Endothelial cell of umbilical vein (primary cell): ENCODE measurements at regions not wholly inside any gene's neighbourhood (a gene's known extent, or its start where the extent isn't known, plus 50 kb on each side); places are given as distances from the start of the nearest gene placed in this dataset.

Source experiments
- BruUV-seq: library from RNA; stranded (reverse); fragments of 400-500 nt; replicated peaks from 2 replicates; lab custom pipeline; 2021; lab: Mats Ljungman, UMichigan
- CTCF ChIA-PET: fragments of 300-600, 350-600 bp; sonication (Branson Sonifier 250); formaldehyde crosslinking; loops from one replicate; lab custom pipeline; 2021; ENCODE audit warnings: antibody characterized with exemption, inconsistent platforms; lab: Charles Lee
- POLR2A ChIA-PET: fragments of 300-600, 350-600 bp; sonication (Branson Sonifier 250); formaldehyde crosslinking; loops from one replicate; lab custom pipeline; 2021; ENCODE audit warnings: antibody characterized with exemption, inconsistent platforms; lab: Charles Lee
- DNase-seq: peaks from one replicate; pipeline ENCODE4 v3.0.0-alpha.2; 2011; ENCODE audit warnings: low read depth, low spot score
- FAIRE-seq: peaks from 2 replicates; lab custom pipeline; 2011; peaks lifted over from hg19 to GRCh38; lab: Jason Lieb, UNC
- H2AFZ ChIP-seq: 2 replicates; pipeline ENCODE4 v1.6.0; 2012; ENCODE audit warnings: low read depth, low read length, control low read depth, inconsistent platforms
- H3K27ac ChIP-seq: 2 replicates; pipeline ENCODE4 v1.5.1; 2011; ENCODE audit warnings: low read depth, mild to moderate bottlenecking, control low read depth, low read length, moderate library complexity; ENCODE audit not compliant: insufficient read depth
- H3K27me3 ChIP-seq, 2 experiments: 2 replicates each; pipeline versions ENCODE4 v1.6.0 to v1.6.1; 2011; ENCODE audit warnings: low read length in 2 of 2, mixed read lengths in 1 of 2; ENCODE audit not compliant: control insufficient read depth in 2 of 2, insufficient read depth in 2 of 2
- H3K36me3 ChIP-seq, 2 experiments: 2 replicates in 1 of 2; 3 replicates in 1 of 2; pipeline ENCODE4 v1.5.1; 2011; ENCODE audit warnings: low read length in 2 of 2, mild to moderate bottlenecking in 1 of 2, moderate library complexity in 1 of 2; ENCODE audit not compliant: control insufficient read depth in 2 of 2, insufficient read depth in 2 of 2; ENCODE audit errors: extremely low read depth in 1 of 2
- H3K4me1 ChIP-seq: 3 replicates; pipeline ENCODE4 v1.5.1; 2011; ENCODE audit warnings: mild to moderate bottlenecking, low read length; ENCODE audit not compliant: control insufficient read depth, insufficient read depth; ENCODE audit errors: extremely low read depth
- H3K4me2 ChIP-seq: 2 replicates; pipeline ENCODE4 v1.6.1; 2011; ENCODE audit warnings: low read length, control low read depth, mixed read lengths; ENCODE audit not compliant: insufficient read depth
- H3K4me3 ChIP-seq, 3 experiments: fragments of 200-600 bp in 1 of 3; sonication (generic), shearing (Covaris generic) in 1 of 3; replicated peaks in 1 of 3; 2 replicates each; pipeline ENCODE4 v1.5.1; 2011 to 2016; ENCODE audit warnings: control low read depth in 3 of 3, low read length in 3 of 3, mild to moderate bottlenecking in 2 of 3, inconsistent platforms in 1 of 3, low read depth in 1 of 3, moderate library complexity in 1 of 3; ENCODE audit not compliant: insufficient read depth in 1 of 3
- H3K79me2 ChIP-seq: 2 replicates; pipeline ENCODE4 v1.6.0; 2012; ENCODE audit warnings: low read length, inconsistent platforms; ENCODE audit not compliant: control insufficient read depth, insufficient read depth
- H3K9ac ChIP-seq: replicated peaks from 2 replicates; pipeline ENCODE3; 2011; ENCODE audit warnings: low read length, control low read depth; ENCODE audit not compliant: insufficient read depth; ENCODE audit errors: extremely low read depth
- H3K9me1 ChIP-seq: replicated peaks from 3 replicates; pipeline ENCODE4 v1.6.0; 2011; ENCODE audit warnings: mild to moderate bottlenecking, low read length; ENCODE audit not compliant: control insufficient read depth, insufficient read depth; ENCODE audit errors: extremely low read depth
- H3K9me3 ChIP-seq: replicated peaks from 2 replicates; pipeline ENCODE4 v1.5.1; 2012; ENCODE audit warnings: low read length, inconsistent platforms; ENCODE audit not compliant: control insufficient read depth, insufficient read depth
- H4K20me1 ChIP-seq: replicated peaks from 2 replicates; pipeline ENCODE3; 2011; ENCODE audit warnings: mild to moderate bottlenecking, low read length; ENCODE audit not compliant: control insufficient read depth, insufficient read depth; ENCODE audit errors: extremely low read depth
- CTCF ChIP-seq, 2 donors: IDR thresholded peaks; 1 replicate in 1 of 2; 2 replicates in 1 of 2; pipeline ENCODE4 v1.5.1; 2011; ENCODE audit warnings: low read length in 2 of 2, mild to moderate bottlenecking in 2 of 2, moderate library complexity in 2 of 2, control low read depth in 1 of 2, inconsistent platforms in 1 of 2, low read depth in 1 of 2; ENCODE audit not compliant: insufficient read depth in 1 of 2; ENCODE audit errors: extremely low read depth in 1 of 2
- EZH2 ChIP-seq: IDR thresholded peaks from 2 replicates; pipeline ENCODE4 v1.6.1; 2012; ENCODE audit warnings: borderline replicate concordance, low read depth, mild to moderate bottlenecking, moderate library complexity, low read length, inconsistent platforms; ENCODE audit not compliant: severe bottlenecking
- FOS ChIP-seq: IDR thresholded peaks from 2 replicates; pipeline ENCODE4 v1.6.1; 2011; ENCODE audit warnings: mild to moderate bottlenecking, low read length, moderate library complexity, borderline replicate concordance; ENCODE audit not compliant: insufficient read depth
- GATA2 ChIP-seq: IDR thresholded peaks from 2 replicates; pipeline ENCODE4 v1.7.0; 2011; ENCODE audit warnings: low read depth, mild to moderate bottlenecking, moderate library complexity, mixed read lengths, low read length; ENCODE audit not compliant: insufficient read length, insufficient read depth
- JUN ChIP-seq: IDR thresholded peaks from 2 replicates; pipeline ENCODE4 v1.6.1; 2011; ENCODE audit warnings: borderline replicate concordance, low read depth; ENCODE audit not compliant: insufficient read length, insufficient read depth
- MAX ChIP-seq: IDR thresholded peaks from 2 replicates; pipeline ENCODE4 v1.6.1; 2011; ENCODE audit not compliant: insufficient read depth, insufficient read length
- MYC ChIP-seq: IDR thresholded peaks from one replicate; pipeline ENCODE4 v1.6.1; 2011; ENCODE audit warnings: mild to moderate bottlenecking, low read depth, low read length
- POLR2A ChIP-seq: IDR thresholded peaks from 2 replicates; pipeline ENCODE4 v1.6.1; 2012; ENCODE audit warnings: low read depth, mild to moderate bottlenecking, control low read depth, low read length
- POLR2AphosphoS5 ChIP-seq: IDR thresholded peaks from 2 replicates; pipeline ENCODE4 v1.6.1; 2012; ENCODE audit warnings: low read depth, mild to moderate bottlenecking, control low read depth, low read length, moderate library complexity; ENCODE audit not compliant: insufficient read depth
- dilution Hi-C: fragments of 300-500 bp; cut with MboI; formaldehyde crosslinking; loops from one replicate; pipeline ENCODE4 v1.15.0; 2019; ENCODE audit warnings: low sequenced_read_pairs; ENCODE audit not compliant: extremely low pct_ligation_motif_present
- intact Hi-C: fragments of 100-400 bp; cut with micrococcal nuclease; formaldehyde crosslinking; loops from one replicate; pipeline ENCODE4 v1.10.0; 2022

- dilution Hi-C loops (no loop called here), intact Hi-C loops (no loop called here)
- H4K20me1 ChIP-seq = no peaks in the 10 kb centered on the region
- H3K4me2 ChIP-seq = no peak overlapping the region
- H3K4me1 ChIP-seq = no peaks in the 10 kb centered on the region
- CTCF ChIA-PET = no interaction called here
- BruUV-seq = no TSS peak
- FAIRE-seq (no peak), DNase-seq (no peak)
- H3K9me1 ChIP-seq = no peaks in the 10 kb centered on the region
- H2AFZ ChIP-seq = no peak overlapping the region
- no peaks in the 10 kb centered on the region for H3K79me2 ChIP-seq
- no peaks in the 10 kb centered on the region for H3K27me3 ChIP-seq
- POLR2A ChIA-PET = no interaction called here
- no peaks in the 10 kb centered on the region for H3K9me3 ChIP-seq
- no peak overlapping the region for H3K9ac ChIP-seq
- TF ChIP-seq MYC (no peak), CTCF (IDR thresholded peaks at IDR 0.05; ENCODE audit: extremely low read depth in 1 of 2, insufficient read depth in 1 of 2, low read depth in 1 of 2, low read length in 2 of 2) (no peak), GATA2 (no peak), MAX (no peak), POLR2A (no peak), JUN (no peak), EZH2 (no peak)
- no peak overlapping the region for H3K4me3 ChIP-seq
- no peak overlapping the region for H3K27ac ChIP-seq
- no peaks in the 10 kb centered on the region for H3K36me3 ChIP-seq
These were observed 146.1 kb upstream of the LINC00305 start for GRCh38 chr18:64294967-64295366.

GRCh38 chr18:64288432-64288831, 139.5 kb upstream of the LINC00305 start:
- no peak overlapping the region for H3K27ac ChIP-seq
- TF ChIP-seq POLR2A = no peak
- no peak for TF ChIP-seq CTCF (IDR thresholded peaks at IDR 0.05; ENCODE audit: extremely low read depth in 1 of 2, insufficient read depth in 1 of 2, low read depth in 1 of 2, low read length in 2 of 2)
- TF ChIP-seq EZH2 = no peak
- no peak for TF ChIP-seq JUN
- no peak for TF ChIP-seq FOS
- TF ChIP-seq GATA2 = no peak
- no peak for TF ChIP-seq MYC
- no peak for TF ChIP-seq POLR2AphosphoS5
- no peak for TF ChIP-seq MAX
- H4K20me1 ChIP-seq = no peaks in the 10 kb centered on the region
- intact Hi-C loops = no loop called here
- no peaks in the 10 kb centered on the region for H3K36me3 ChIP-seq
- no TSS peak for BruUV-seq
- no peak overlapping the region for H3K9ac ChIP-seq
- no peak for FAIRE-seq
- POLR2A ChIA-PET = no interaction called here
- no peak overlapping the region for H2AFZ ChIP-seq
- DNase-seq = no peak
- H3K79me2 ChIP-seq = no peaks in the 10 kb centered on the region
- H3K4me3 ChIP-seq = no peak overlapping the region
- no peaks in the 10 kb centered on the region for H3K9me1 ChIP-seq
- H3K4me2 ChIP-seq = no peak overlapping the region
- no peaks in the 10 kb centered on the region for H3K4me1 ChIP-seq
- no peaks in the 10 kb centered on the region for H3K27me3 ChIP-seq
- H3K9me3 ChIP-seq = no peaks in the 10 kb centered on the region
- CTCF ChIA-PET = no interaction called here
- dilution Hi-C loops = no loop called here
